ENCODE measurements at regions not wholly inside any gene's neighbourhood (a gene's known extent, or its start where the extent isn't known, plus 50 kb on each side); places are given as distances from the start of the nearest gene placed in this dataset.

- no peaks in the 10 kb centered on the region for H3K9me3 ChIP-seq (ENCODE audit: insufficient read depth, low read length)
These were observed 348.7 kb upstream of the AJAP1 start for GRCh38 chr1:4305526-4306301.

GRCh38 chr1:4306559-4307467, 347.6 kb upstream of the AJAP1 start:
- H3K4me3 ChIP-seq (ENCODE audit: low read length), result no peak overlapping the region
- H3K79me2 ChIP-seq (ENCODE audit: low read length), result no peaks in the 10 kb centered on the region
- H3K9ac ChIP-seq (ENCODE audit: low read length), result no peak overlapping the region
- no peaks in the 10 kb centered on the region for H3K9me3 ChIP-seq (ENCODE audit: insufficient read depth, low read length)
- H3K4me1 ChIP-seq (ENCODE audit: low read length), result no peaks in the 10 kb centered on the region
- H3K27ac ChIP-seq (ENCODE audit: low read length), result no peak overlapping the region
- H2AFZ ChIP-seq (ENCODE audit: low read depth, low read length), result no peak overlapping the region
- no peak overlapping the region for H3K4me2 ChIP-seq (ENCODE audit: low read length)
- no peaks in the 10 kb centered on the region for H3K36me3 ChIP-seq (replicated peaks; ENCODE audit: low read depth, low read length)
- no peaks in the 10 kb centered on the region for H3K27me3 ChIP-seq (ENCODE audit: low read depth, low read length)
- no peaks in the 10 kb centered on the region for H4K20me1 ChIP-seq (ENCODE audit: insufficient read depth, low read length)
- TF ChIP-seq EZH2phosphoT487 (IDR thresholded peaks at IDR 0.05; ENCODE audit: low read depth) (no peak), CTCF (IDR thresholded peaks at IDR 0.05; ENCODE audit: low read depth, low read length) (no peak)

More at GRCh38 chr1:4305526-4306301, 348.7 kb upstream of the AJAP1 start:
- TF ChIP-seq EZH2phosphoT487 (IDR thresholded peaks at IDR 0.05; ENCODE audit: low read depth) (no peak), CTCF (IDR thresholded peaks at IDR 0.05; ENCODE audit: low read depth, low read length) (no peak)
- Histone ChIP-seq H3K27me3 (ENCODE audit: low read depth, low read length) (no peaks in the 10 kb centered on the region), H3K9ac (ENCODE audit: low read length) (no peak overlapping the region), H2AFZ (ENCODE audit: low read depth, low read length) (no peak overlapping the region), H3K4me1 (ENCODE audit: low read length) (no peaks in the 10 kb centered on the region), H3K4me2 (ENCODE audit: low read length) (no peak overlapping the region), H3K36me3 (replicated peaks; ENCODE audit: low read depth, low read length) (no peaks in the 10 kb centered on the region), H3K27ac (ENCODE audit: low read length) (no peak overlapping the region), H4K20me1 (ENCODE audit: insufficient read depth, low read length) (no peaks in the 10 kb centered on the region), H3K4me3 (ENCODE audit: low read length) (no peak overlapping the region), H3K79me2 (ENCODE audit: low read length) (no peaks in the 10 kb centered on the region)

- H2AFZ ChIP-seq (ENCODE audit: low read depth, low read length), result no peak overlapping the region
- H3K9me3 ChIP-seq (ENCODE audit: insufficient read depth, low read length), result no peaks in the 10 kb centered on the region
- no peak for TF ChIP-seq EZH2phosphoT487 (IDR thresholded peaks at IDR 0.05; ENCODE audit: low read depth)
- no peak for TF ChIP-seq CTCF (IDR thresholded peaks at IDR 0.05; ENCODE audit: low read depth, low read length)
- H3K4me3 ChIP-seq (ENCODE audit: low read length), result no peak overlapping the region
- H3K4me1 ChIP-seq (ENCODE audit: low read length), result no peaks in the 10 kb centered on the region
- no peak overlapping the region for H3K4me2 ChIP-seq (ENCODE audit: low read length)
- no peak overlapping the region for H3K9ac ChIP-seq (ENCODE audit: low read length)
- no peaks in the 10 kb centered on the region for H3K36me3 ChIP-seq (replicated peaks; ENCODE audit: low read depth, low read length)
- H4K20me1 ChIP-seq (ENCODE audit: insufficient read depth, low read length), result no peaks in the 10 kb centered on the region
- no peaks in the 10 kb centered on the region for H3K27me3 ChIP-seq (ENCODE audit: low read depth, low read length)
- H3K79me2 ChIP-seq (ENCODE audit: low read length), result no peaks in the 10 kb centered on the region
- H3K27ac ChIP-seq (ENCODE audit: low read length), result no peak overlapping the region
These were observed 347.0 kb upstream of the AJAP1 start for GRCh38 chr1:4307468-4307845.

- Histone ChIP-seq H3K4me3 (ENCODE audit: low read length) (no peak overlapping the region), H3K36me3 (replicated peaks; ENCODE audit: low read depth, low read length) (no peaks in the 10 kb centered on the region), H3K4me2 (ENCODE audit: low read length) (no peak overlapping the region), H3K9ac (ENCODE audit: low read length) (no peak overlapping the region), H3K79me2 (ENCODE audit: low read length) (no peaks in the 10 kb centered on the region), H2AFZ (ENCODE audit: low read depth, low read length) (no peak overlapping the region), H3K27ac (ENCODE audit: low read length) (no peak overlapping the region), H3K9me3 (ENCODE audit: insufficient read depth, low read length) (no peaks in the 10 kb centered on the region), H4K20me1 (ENCODE audit: insufficient read depth, low read length) (no peaks in the 10 kb centered on the region), H3K4me1 (ENCODE audit: low read length) (no peaks in the 10 kb centered on the region), H3K27me3 (ENCODE audit: low read depth, low read length) (no peaks in the 10 kb centered on the region)
- TF ChIP-seq CTCF (IDR thresholded peaks at IDR 0.05; ENCODE audit: low read depth, low read length), result no peak
- no peak for TF ChIP-seq EZH2phosphoT487 (IDR thresholded peaks at IDR 0.05; ENCODE audit: low read depth)
These were observed 346.4 kb upstream of the AJAP1 start for GRCh38 chr1:4307911-4308545.
